OCI-LY7 (cell line): ENCODE measurements at regions not wholly inside any gene's neighbourhood (a gene's known extent, or its start where the extent isn't known, plus 50 kb on each side); places are given as distances from the start of the nearest gene placed in this dataset.
"Not testable (repeated sequence)": the region's sequence is repeated elsewhere in the genome, so short reads cannot be mapped to it uniquely, and the experiment has no call there.

ENCODE experiments used
- BruUV-seq: library from RNA; stranded (reverse); fragments of 400-500 nt; replicated peaks from 2 replicates; lab custom pipeline; 2021; lab: Mats Ljungman, UMichigan
- CTCF ChIA-PET: fragments of 300-600 bp; sonication (Branson Sonifier 250); formaldehyde crosslinking; loops from one replicate; lab custom pipeline; 2022; ENCODE audit warnings: antibody characterized with exemption; ENCODE audit not compliant: unreplicated experiment; lab: Charles Lee
- POLR2A ChIA-PET: fragments of 300-600 bp; sonication (Branson Sonifier 250); formaldehyde crosslinking; loops from one replicate; lab custom pipeline; 2022; ENCODE audit warnings: antibody characterized with exemption; lab: Charles Lee
- DNase-seq: peaks from one replicate; pipeline ENCODE4 v3.0.0-alpha.2; 2015; ENCODE audit warnings: low spot score
- H2AFZ ChIP-seq: fragments of 200-600 bp; sonication (generic), shearing (Covaris generic); 2 replicates; pipeline ENCODE4 v1.6.1; 2014; ENCODE audit warnings: mild to moderate bottlenecking, antibody characterized with exemption, low read length, moderate library complexity
- H3K27ac ChIP-seq: fragments of 200-600 bp; sonication (generic); 2 replicates; pipeline ENCODE4 v1.5.1; 2014; ENCODE audit warnings: mixed run types, low read depth, mild to moderate bottlenecking, moderate library complexity, low read length, inconsistent platforms; ENCODE audit not compliant: poor library complexity, severe bottlenecking
- H3K36me3 ChIP-seq: fragments of 200-600 bp; sonication (generic); 2 replicates; pipeline ENCODE4 v1.6.1; 2014; ENCODE audit warnings: mild to moderate bottlenecking, antibody characterized with exemption, low read length, moderate library complexity, mixed read lengths; ENCODE audit not compliant: insufficient read depth
- H3K4me1 ChIP-seq: fragments of 200-600 bp; sonication (generic); 2 replicates; pipeline ENCODE4 v1.5.1; 2014; ENCODE audit warnings: mild to moderate bottlenecking, low read length; ENCODE audit not compliant: insufficient read depth, poor library complexity, severe bottlenecking
- H3K4me2 ChIP-seq: fragments of 200-600 bp; sonication (generic); 2 replicates; pipeline ENCODE4 v1.6.1; 2014; ENCODE audit warnings: mild to moderate bottlenecking, low read length
- H3K4me3 ChIP-seq: fragments of 200-600 bp; sonication (generic); 2 replicates; pipeline ENCODE4 v1.5.1; 2014; ENCODE audit warnings: mild to moderate bottlenecking, low read depth, low read length; ENCODE audit not compliant: poor library complexity, severe bottlenecking
- H3K79me2 ChIP-seq: fragments of 200-600 bp; sonication (generic); 2 replicates; pipeline ENCODE4 v1.6.1; 2016; ENCODE audit warnings: low read depth, mild to moderate bottlenecking, low read length, moderate library complexity, mixed read lengths; ENCODE audit not compliant: insufficient read depth
- H3K9me2 ChIP-seq: fragments of 200-600 bp; sonication (generic); 2 replicates; pipeline ENCODE4 v1.6.1; 2016; ENCODE audit warnings: mild to moderate bottlenecking, low read length, mixed read lengths; ENCODE audit not compliant: insufficient read depth
- H3K9me3 ChIP-seq: fragments of 200-600 bp; sonication (generic); 2 replicates; pipeline ENCODE4 v1.6.1; 2014; ENCODE audit warnings: mild to moderate bottlenecking, mixed run types, low read length, mixed read lengths
- H4K20me1 ChIP-seq: fragments of 200-600 bp; sonication (generic); 2 replicates; pipeline ENCODE4 v1.6.1; 2014; ENCODE audit warnings: mild to moderate bottlenecking, antibody characterized with exemption, low read length, moderate library complexity, mixed read lengths; ENCODE audit not compliant: insufficient read depth
- EZH2phosphoT487 ChIP-seq: fragments of 200-600 bp; sonication (generic); IDR thresholded peaks from 2 replicates; pipeline ENCODE4 v1.6.1; 2018; ENCODE audit warnings: low read depth, borderline replicate concordance, mild to moderate bottlenecking, mixed run types, antibody characterized with exemption, low read length, moderate library complexity, mixed read lengths
- intact Hi-C: fragments of 100-400 bp; cut with micrococcal nuclease; formaldehyde crosslinking; loops from one replicate; pipeline ENCODE4 v1.10.0; 2022; ENCODE audit not compliant: unreplicated experiment
- TF ChIP-seq, protein P1 (sequence below): fragments of 200-600 bp; sonication (generic); conservative IDR thresholded peaks from 2 replicates; pipeline ENCODE4 v1.5.1; 2014; ENCODE audit warnings: mild to moderate bottlenecking, antibody characterized with exemption, low read length, moderate library complexity, mixed read lengths

DNA sequence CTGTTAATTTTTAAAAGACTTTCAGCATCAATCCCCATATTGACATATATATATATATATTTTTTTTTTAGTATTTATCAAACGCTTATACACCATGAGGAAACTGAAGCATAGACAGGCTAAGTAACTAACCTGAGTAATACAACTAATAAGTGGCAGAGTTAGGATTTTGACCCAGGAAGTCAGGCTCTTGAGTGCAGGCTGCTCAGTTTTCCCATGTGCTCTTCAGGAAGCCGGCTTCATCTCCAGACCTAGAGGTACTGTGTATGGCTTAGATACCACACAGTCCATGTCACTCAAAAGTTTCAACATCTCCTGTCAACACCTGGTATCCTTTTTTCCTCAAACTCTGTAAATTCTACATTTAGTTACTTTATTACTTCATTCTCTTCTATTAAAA, 841.7 kb upstream of the ACVR2A start:
- Histone ChIP-seq H3K4me1 (no peaks in the 10 kb centered on the region), H3K4me2 (no peak overlapping the region), H3K36me3 (no peaks in the 10 kb centered on the region), H3K79me2 (no peaks in the 10 kb centered on the region), H3K9me3 (no peaks in the 10 kb centered on the region), H3K4me3 (no peak overlapping the region), H3K9me2 (no peaks in the 10 kb centered on the region), H2AFZ (no peak overlapping the region), H3K27ac (no peak overlapping the region), H4K20me1 (no peaks in the 10 kb centered on the region)
- TF ChIP-seq EZH2phosphoT487 = no peak
- TF ChIP-seq, protein P1, sequence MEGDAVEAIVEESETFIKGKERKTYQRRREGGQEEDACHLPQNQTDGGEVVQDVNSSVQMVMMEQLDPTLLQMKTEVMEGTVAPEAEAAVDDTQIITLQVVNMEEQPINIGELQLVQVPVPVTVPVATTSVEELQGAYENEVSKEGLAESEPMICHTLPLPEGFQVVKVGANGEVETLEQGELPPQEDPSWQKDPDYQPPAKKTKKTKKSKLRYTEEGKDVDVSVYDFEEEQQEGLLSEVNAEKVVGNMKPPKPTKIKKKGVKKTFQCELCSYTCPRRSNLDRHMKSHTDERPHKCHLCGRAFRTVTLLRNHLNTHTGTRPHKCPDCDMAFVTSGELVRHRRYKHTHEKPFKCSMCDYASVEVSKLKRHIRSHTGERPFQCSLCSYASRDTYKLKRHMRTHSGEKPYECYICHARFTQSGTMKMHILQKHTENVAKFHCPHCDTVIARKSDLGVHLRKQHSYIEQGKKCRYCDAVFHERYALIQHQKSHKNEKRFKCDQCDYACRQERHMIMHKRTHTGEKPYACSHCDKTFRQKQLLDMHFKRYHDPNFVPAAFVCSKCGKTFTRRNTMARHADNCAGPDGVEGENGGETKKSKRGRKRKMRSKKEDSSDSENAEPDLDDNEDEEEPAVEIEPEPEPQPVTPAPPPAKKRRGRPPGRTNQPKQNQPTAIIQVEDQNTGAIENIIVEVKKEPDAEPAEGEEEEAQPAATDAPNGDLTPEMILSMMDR = no peak
- no TSS peak for BruUV-seq
- ChIA-PET CTCF (no interaction called here), POLR2A (no interaction called here)
- intact Hi-C loops = no loop called here
- no peak for DNase-seq

DNA sequence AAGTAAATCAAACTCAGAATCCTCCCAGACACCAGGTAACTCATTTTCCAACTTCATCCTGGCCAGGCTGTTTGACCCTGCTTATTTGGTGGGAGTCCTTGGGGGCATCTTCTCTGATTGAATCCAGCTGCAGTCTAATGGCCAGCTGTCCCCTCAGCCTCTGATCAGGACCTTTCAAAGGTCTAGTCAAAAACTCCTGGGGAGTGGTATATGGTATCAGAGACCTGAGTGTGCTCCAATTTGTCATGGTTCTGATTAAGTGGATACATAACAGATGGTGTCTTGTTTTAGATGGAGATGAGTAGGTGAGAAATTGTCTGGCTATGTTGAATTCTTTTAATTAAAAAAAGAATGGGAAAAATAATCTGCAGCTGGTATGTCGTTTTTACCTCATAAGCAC, 842.6 kb upstream of the ACVR2A start:
- CTCF ChIA-PET = no interaction called here
- POLR2A ChIA-PET = interaction anchor here (0.7 kb wide), 1 partner anchor 27 kb away, joined by 3 read pairs; no protein-coding TSS in a partner anchor
- Histone ChIP-seq H3K9me3 (no peaks in the 10 kb centered on the region), H3K27ac (no peak overlapping the region), H3K4me1 (no peaks in the 10 kb centered on the region), H4K20me1 (no peaks in the 10 kb centered on the region), H3K4me2 (no peak overlapping the region), H2AFZ (no peak overlapping the region), H3K4me3 (no peak overlapping the region), H3K9me2 (no peaks in the 10 kb centered on the region), H3K79me2 (no peaks in the 10 kb centered on the region), H3K36me3 (no peaks in the 10 kb centered on the region)
- TF ChIP-seq, protein P1 = no peak
- no peak for TF ChIP-seq EZH2phosphoT487
- intact Hi-C loops = no loop called here
- no peak for DNase-seq
- no TSS peak for BruUV-seq

DNA sequence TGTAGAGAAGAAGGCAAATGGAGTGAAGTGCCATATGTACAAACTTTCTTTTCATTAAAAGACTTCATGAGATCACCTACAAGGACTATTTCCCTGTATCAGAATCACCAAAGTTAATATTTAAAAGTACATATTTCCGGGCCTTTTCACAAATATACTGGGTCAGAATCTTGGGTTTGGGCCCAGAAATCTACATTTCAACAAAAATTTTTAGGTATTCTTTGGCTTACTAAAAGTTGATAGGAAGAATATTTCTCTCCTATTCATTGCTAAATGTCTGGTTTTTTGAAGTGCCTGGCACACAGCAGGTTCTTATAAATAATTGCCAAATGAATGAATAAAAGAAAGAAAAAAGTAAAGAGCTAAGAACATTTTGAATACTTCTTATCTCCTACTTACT, 843.8 kb upstream of the ACVR2A start:
- H3K9me3 ChIP-seq = no peaks in the 10 kb centered on the region
- H2AFZ ChIP-seq = no peak overlapping the region
- H3K4me2 ChIP-seq = no peak overlapping the region
- ChIA-PET CTCF (no interaction called here), POLR2A (interaction anchor here (1.0 kb wide), 1 partner anchor 9 kb away, joined by 4 read pairs; no protein-coding TSS in a partner anchor)
- no peaks in the 10 kb centered on the region for H3K79me2 ChIP-seq
- TF ChIP-seq EZH2phosphoT487 = no peak
- TF ChIP-seq, protein P1 = no peak
- H4K20me1 ChIP-seq = no peaks in the 10 kb centered on the region
- H3K4me3 ChIP-seq = no peak overlapping the region
- no peaks in the 10 kb centered on the region for H3K36me3 ChIP-seq
- H3K27ac ChIP-seq = no peak overlapping the region
- intact Hi-C loops = no loop called here
- DNase-seq = no peak
- H3K9me2 ChIP-seq = no peaks in the 10 kb centered on the region
- BruUV-seq = no TSS peak
- no peaks in the 10 kb centered on the region for H3K4me1 ChIP-seq

DNA sequence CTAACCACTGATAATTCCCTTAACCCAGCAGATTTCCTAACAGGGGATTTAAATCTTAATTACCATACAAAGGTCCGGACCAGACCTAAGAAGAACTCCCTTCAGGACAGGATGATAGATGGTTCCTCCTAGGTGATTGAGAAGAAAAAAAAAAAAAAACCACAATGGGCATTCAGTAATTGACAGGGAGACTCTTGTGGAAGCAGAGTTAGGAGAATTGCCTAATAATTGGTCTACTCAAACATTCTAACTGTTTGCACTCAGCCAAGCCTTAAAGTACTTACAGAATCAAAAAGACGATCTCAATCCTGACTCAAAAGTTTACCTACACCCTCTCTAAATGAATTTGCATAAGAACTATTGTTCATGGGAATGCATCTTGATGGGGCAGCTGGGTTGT, 844.7 kb upstream of the ACVR2A start:
- H3K4me3 ChIP-seq, H3K9me3 ChIP-seq, BruUV-seq, H3K36me3 ChIP-seq, H3K27ac ChIP-seq, H3K4me1 ChIP-seq, H4K20me1 ChIP-seq, intact Hi-C loops, POLR2A ChIA-PET, H3K4me2 ChIP-seq, DNase-seq, H3K79me2 ChIP-seq, CTCF ChIA-PET, H2AFZ ChIP-seq, H3K9me2 ChIP-seq: not testable (repeated sequence)
